ENCODE measurements at regions not wholly inside any gene's neighbourhood (a gene's known extent, or its start where the extent isn't known, plus 50 kb on each side); places are given as distances from the start of the nearest gene placed in this dataset.
A peak's percentile ranks its signal among the peaks of the same experiment; 100 is the strongest.

DNA sequence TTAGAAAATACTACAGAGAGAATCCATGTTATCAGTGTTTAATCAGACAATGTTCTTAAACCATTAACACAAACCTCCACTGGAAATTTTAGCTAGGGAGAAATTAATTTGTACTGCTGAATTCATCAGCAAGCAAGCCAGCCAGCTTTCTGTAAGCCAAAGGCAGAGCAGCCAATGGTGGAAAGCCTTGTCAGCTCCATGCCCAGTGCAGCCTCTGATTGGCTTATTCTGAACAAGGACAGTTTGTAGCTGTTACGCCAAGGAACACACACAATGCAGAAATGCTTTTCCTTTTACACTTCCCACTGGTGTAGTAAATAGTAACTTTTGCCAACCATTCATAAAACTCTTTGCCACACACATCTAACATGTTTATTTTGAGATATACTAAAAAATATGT is 265.0 kb downstream of the TENT5A start:
- Histone ChIP-seq H3K4me1 (peaks cover 0 to 14% (median 3%) of the 10 kb centered on the region in 4 donors), H3K27ac (no peak overlapping the region), H3K27me3 (no peaks in the 10 kb centered on the region), H3K9me3 (no peaks in the 10 kb centered on the region), H3K4me3 (peak overlapping the region; percentile 7 to 14), H3K36me3 (no peaks in the 10 kb centered on the region)
- TF ChIP-seq, protein P1, sequence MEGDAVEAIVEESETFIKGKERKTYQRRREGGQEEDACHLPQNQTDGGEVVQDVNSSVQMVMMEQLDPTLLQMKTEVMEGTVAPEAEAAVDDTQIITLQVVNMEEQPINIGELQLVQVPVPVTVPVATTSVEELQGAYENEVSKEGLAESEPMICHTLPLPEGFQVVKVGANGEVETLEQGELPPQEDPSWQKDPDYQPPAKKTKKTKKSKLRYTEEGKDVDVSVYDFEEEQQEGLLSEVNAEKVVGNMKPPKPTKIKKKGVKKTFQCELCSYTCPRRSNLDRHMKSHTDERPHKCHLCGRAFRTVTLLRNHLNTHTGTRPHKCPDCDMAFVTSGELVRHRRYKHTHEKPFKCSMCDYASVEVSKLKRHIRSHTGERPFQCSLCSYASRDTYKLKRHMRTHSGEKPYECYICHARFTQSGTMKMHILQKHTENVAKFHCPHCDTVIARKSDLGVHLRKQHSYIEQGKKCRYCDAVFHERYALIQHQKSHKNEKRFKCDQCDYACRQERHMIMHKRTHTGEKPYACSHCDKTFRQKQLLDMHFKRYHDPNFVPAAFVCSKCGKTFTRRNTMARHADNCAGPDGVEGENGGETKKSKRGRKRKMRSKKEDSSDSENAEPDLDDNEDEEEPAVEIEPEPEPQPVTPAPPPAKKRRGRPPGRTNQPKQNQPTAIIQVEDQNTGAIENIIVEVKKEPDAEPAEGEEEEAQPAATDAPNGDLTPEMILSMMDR (IDR thresholded peaks at IDR 0.05) = no peak
- intact Hi-C loops (cut with DNase I; ENCODE audit: low total_unique reads) = no loop called here
- peak; percentile 29 to 64 for DNase-seq

GRCh38 chr6:81486234-81486633 is 266.2 kb downstream of the TENT5A start:
- H3K27me3 ChIP-seq = no peaks in the 10 kb centered on the region
- H3K27ac ChIP-seq = no peak overlapping the region
- DNase-seq = no peak
- intact Hi-C loops (cut with DNase I; ENCODE audit: low total_unique reads) = no loop called here
- H3K36me3 ChIP-seq = no peaks in the 10 kb centered on the region
- TF ChIP-seq, protein P1 (IDR thresholded peaks at IDR 0.05) = no peak
- no peaks in the 10 kb centered on the region for H3K9me3 ChIP-seq
- no peak overlapping the region for H3K4me3 ChIP-seq
- peaks cover 0 to 7% (median 0%) of the 10 kb centered on the region in 4 donors for H3K4me1 ChIP-seq

DNA sequence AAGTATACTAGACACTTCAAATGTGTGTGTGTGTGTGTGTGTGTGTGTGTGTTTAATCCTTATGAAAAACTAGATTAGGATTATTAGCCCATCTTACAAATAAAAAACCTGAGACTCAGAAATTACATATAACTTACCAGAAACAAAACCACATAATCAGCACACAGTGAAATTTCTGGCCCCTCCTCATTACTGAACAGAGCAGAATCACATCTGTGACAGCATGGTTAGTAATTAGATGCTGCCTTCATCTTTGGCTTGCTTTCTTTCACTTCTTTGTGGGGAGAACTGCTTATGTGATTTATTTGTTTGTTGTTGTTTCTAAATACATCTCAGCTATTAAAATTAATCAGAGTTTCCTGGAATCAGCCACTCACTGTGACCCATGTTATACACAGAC is 267.1 kb downstream of the TENT5A start:
- H3K36me3 ChIP-seq = no peaks in the 10 kb centered on the region
- intact Hi-C loops (cut with DNase I; ENCODE audit: low total_unique reads) = no loop called here
- H3K27ac ChIP-seq = no peak overlapping the region
- DNase-seq = no peak
- TF ChIP-seq, protein P1 (IDR thresholded peaks at IDR 0.05) = no peak
- H3K4me1 ChIP-seq = peaks cover 0 to 6% (median 0%) of the 10 kb centered on the region in 4 donors
- H3K27me3 ChIP-seq = no peaks in the 10 kb centered on the region
- H3K9me3 ChIP-seq = no peaks in the 10 kb centered on the region
- H3K4me3 ChIP-seq = no peak overlapping the region

- DNase-seq = no peak
- Histone ChIP-seq H3K9me3 (no peaks in the 10 kb centered on the region), H3K4me1 (peaks cover 0 to 6% (median 0%) of the 10 kb centered on the region in 4 donors), H3K36me3 (no peaks in the 10 kb centered on the region), H3K27me3 (no peaks in the 10 kb centered on the region), H3K4me3 (no peak overlapping the region), H3K27ac (no peak overlapping the region)
- TF ChIP-seq, protein P1 (IDR thresholded peaks at IDR 0.05) = no peak
- intact Hi-C loops (cut with DNase I; ENCODE audit: low total_unique reads) = no loop called here
These were observed 268.2 kb downstream of the TENT5A start for GRCh38 chr6:81484251-81484650.

DNA sequence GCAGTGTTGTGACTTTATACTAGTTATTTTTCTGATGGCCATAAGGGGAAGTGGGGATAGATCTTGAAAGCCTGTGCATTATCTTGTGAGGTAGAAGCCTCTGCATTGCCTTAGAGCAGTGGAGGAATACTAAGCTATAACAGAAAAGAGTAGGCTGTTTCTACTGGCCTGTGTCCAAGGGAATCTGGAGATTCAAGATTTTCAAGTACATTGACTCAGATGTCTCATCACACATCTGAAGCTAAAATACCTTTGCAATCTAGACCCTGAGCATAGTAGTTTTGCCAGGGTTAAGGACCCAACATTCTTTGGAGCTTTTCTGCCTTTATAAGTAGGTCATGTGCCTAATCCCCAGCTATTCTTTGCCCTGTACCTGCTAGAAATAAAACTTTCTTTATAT is 272.3 kb downstream of the TENT5A start:
- Histone ChIP-seq H3K4me1 (peaks cover 0 to 4% (median 2%) of the 10 kb centered on the region in 4 donors), H3K4me3 (no peak overlapping the region), H3K36me3 (no peaks in the 10 kb centered on the region), H3K9me3 (no peaks in the 10 kb centered on the region), H3K27me3 (no peaks in the 10 kb centered on the region), H3K27ac (no peak overlapping the region)
- no peak for DNase-seq
- intact Hi-C loops (cut with DNase I; ENCODE audit: low total_unique reads) = no loop called here
- TF ChIP-seq, protein P1 (IDR thresholded peaks at IDR 0.05) = no peak

DNA sequence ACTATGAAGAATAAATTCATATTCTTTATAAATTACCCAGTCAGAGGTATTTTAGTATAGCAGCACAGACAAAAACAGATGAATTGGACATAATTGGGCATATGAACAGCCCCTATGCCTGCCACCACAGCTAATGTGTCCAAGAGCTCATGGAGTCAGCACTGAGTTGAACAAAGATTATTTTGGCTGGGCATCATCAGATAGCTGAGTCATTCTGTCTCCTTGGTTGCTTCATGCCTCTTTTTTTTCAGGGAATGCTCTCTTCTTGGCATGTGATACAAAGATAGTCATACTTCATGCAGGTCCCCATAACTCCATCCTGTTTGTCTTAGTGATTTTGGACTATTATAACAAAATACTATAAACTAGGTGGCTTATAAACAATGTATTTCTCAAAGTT is 275.6 kb downstream of the TENT5A start:
- no peaks in the 10 kb centered on the region for H3K36me3 ChIP-seq
- peaks cover 0 to 4% (median 2%) of the 10 kb centered on the region in 4 donors for H3K4me1 ChIP-seq
- H3K27ac ChIP-seq = no peak overlapping the region
- H3K9me3 ChIP-seq = no peaks in the 10 kb centered on the region
- no peak overlapping the region for H3K4me3 ChIP-seq
- DNase-seq = no peak
- intact Hi-C loops (cut with DNase I; ENCODE audit: low total_unique reads) = no loop called here
- TF ChIP-seq, protein P1 (IDR thresholded peaks at IDR 0.05) = no peak
- no peaks in the 10 kb centered on the region for H3K27me3 ChIP-seq
